ENCODE measurements at regions not wholly inside any gene's neighbourhood (a gene's known extent, or its start where the extent isn't known, plus 50 kb on each side); places are given as distances from the start of the nearest gene placed in this dataset.

GRCh38 chr1:70891051-70891843 is 156.4 kb downstream of the PTGER3 start:
- peak; percentile 3 for DNase-seq (ENCODE audit: low read depth)
- no peak overlapping the region for H3K4me3 ChIP-seq (ENCODE audit: low read depth, low read length)
- no peak for TF ChIP-seq CTCF (IDR thresholded peaks at IDR 0.05; ENCODE audit: insufficient read depth, low read depth, low read length)

GRCh38 chr1:70892140-70892539 is 155.5 kb downstream of the PTGER3 start:
- no peak for TF ChIP-seq CTCF (IDR thresholded peaks at IDR 0.05; ENCODE audit: insufficient read depth, low read depth, low read length)
- no peak for DNase-seq (ENCODE audit: low read depth)
- no peak overlapping the region for H3K4me3 ChIP-seq (ENCODE audit: low read depth, low read length)

- H3K4me3 ChIP-seq (ENCODE audit: low read depth, low read length) = no peak overlapping the region
- no peak for DNase-seq (ENCODE audit: low read depth)
- no peak for TF ChIP-seq CTCF (IDR thresholded peaks at IDR 0.05; ENCODE audit: insufficient read depth, low read depth, low read length)
These were observed 154.7 kb downstream of the PTGER3 start for GRCh38 chr1:70892930-70893329.

- H3K4me3 ChIP-seq (ENCODE audit: low read depth, low read length) = no peak overlapping the region
- DNase-seq (ENCODE audit: low read depth) = no peak
- TF ChIP-seq CTCF (IDR thresholded peaks at IDR 0.05; ENCODE audit: insufficient read depth, low read depth, low read length) = no peak
These were observed 154.2 kb downstream of the PTGER3 start for GRCh38 chr1:70893381-70893780.

- DNase-seq (ENCODE audit: low read depth) = no peak
- no peak for TF ChIP-seq CTCF (IDR thresholded peaks at IDR 0.05; ENCODE audit: insufficient read depth, low read depth, low read length)
- no peak overlapping the region for H3K4me3 ChIP-seq (ENCODE audit: low read depth, low read length)
These were observed 152.1 kb downstream of the PTGER3 start for GRCh38 chr1:70895531-70895930.

- TF ChIP-seq CTCF (IDR thresholded peaks at IDR 0.05; ENCODE audit: insufficient read depth, low read depth, low read length) = peak; percentile 3
- DNase-seq (ENCODE audit: low read depth) = no peak
- no peak overlapping the region for H3K4me3 ChIP-seq (ENCODE audit: low read depth, low read length)
These were observed 151.4 kb downstream of the PTGER3 start for GRCh38 chr1:70896224-70896623.

- no peak for TF ChIP-seq CTCF (IDR thresholded peaks at IDR 0.05; ENCODE audit: insufficient read depth, low read depth, low read length)
- H3K4me3 ChIP-seq (ENCODE audit: low read depth, low read length) = no peak overlapping the region
- DNase-seq (ENCODE audit: low read depth) = no peak
These were observed 150.3 kb downstream of the PTGER3 start for GRCh38 chr1:70897273-70897672.
